Activated T-cell treated with anti-CD3 and anti-CD28 coated beads for 48 hours (primary cell): ENCODE measurements at regions not wholly inside any gene's neighbourhood (a gene's known extent, or its start where the extent isn't known, plus 50 kb on each side); places are given as distances from the start of the nearest gene placed in this dataset.
A peak's percentile ranks its signal among the peaks of the same experiment; 100 is the strongest.

Experiments
- DNase-seq: peaks from one replicate; pipeline ENCODE4 v3.0.0-alpha.2; 2020; ENCODE audit warnings: low read depth

DNA sequence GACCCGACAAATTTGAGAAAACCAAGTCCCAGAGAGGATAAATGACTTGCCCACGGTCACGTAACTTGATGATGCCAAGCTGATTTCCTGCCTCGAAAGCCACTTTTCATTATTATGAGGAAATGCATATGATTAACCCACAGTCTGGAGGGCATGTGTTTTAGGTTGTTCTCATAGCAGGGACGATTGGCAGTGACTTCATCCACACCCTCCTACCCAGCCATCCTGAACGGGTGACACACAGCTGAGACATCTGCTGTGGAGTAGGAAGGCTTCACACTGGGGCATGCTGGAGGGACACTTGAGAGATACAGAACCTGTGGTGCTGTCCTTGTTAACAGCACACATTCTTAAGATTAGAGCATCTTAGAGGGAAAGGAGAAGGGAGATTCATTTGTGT lies 65.4 kb upstream of the WDFY2 start:
- DNase-seq, result peak; percentile 13

GRCh38 chr13:51519771-51520216 lies 64.5 kb upstream of the WDFY2 start:
- DNase-seq, result no peak

DNA sequence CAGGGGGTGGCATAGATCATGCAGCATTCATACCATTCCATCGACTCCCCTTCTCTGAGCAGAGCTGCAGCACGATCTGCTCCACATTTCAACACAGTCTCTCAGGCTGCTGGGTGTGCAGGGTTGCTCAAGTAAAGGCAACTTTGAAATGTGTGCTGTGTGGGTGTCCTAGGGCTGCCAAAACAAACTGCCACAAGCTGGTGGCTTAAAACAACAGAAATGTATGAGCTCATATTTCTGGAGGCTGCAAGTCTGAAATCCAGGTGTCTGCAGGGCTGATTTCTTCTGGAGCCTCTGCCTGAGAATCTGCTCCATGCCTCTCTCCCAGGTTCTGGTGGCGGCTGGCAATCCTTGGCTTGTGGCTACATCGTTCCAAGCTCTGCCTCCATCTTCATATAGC lies 63.7 kb upstream of the WDFY2 start:
- DNase-seq, result no peak

GRCh38 chr13:51523082-51523518 lies 61.2 kb upstream of the WDFY2 start:
- no peak for DNase-seq

- DNase-seq, result no peak
Measured at GRCh38 chr13:51524312-51524711, 60.0 kb upstream of the WDFY2 start.

GRCh38 chr13:51524829-51525566 lies 59.3 kb upstream of the WDFY2 start:
- DNase-seq, result no peak

DNA sequence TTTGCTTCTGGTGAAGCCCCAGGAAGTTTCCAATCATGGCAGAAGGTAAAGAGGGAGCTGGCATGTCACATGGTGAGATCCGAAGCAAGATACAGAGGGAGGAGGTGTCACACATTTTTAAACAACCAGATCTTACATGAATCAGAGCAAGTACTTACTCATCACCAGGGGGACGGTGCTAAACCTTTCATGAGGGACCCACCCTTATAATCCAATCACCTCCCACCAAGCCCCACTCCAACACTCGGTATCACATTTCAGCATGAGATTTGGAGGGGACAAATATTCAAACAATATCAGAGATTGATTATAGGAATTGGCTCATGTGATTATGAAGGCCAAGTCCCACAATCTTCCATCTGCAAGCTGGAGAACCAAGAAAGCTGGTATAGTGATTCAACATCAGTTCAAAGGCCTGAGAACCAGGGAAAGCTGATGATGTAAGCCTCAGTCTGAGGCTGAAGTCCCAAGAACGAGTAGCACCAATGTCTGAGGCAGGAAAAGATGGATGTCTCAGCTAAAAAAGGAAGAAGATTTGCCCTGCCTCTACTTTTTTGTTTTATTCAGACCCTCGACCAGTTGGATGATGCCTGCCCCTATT lies 58.6 kb upstream of the WDFY2 start:
- no peak for DNase-seq

DNA sequence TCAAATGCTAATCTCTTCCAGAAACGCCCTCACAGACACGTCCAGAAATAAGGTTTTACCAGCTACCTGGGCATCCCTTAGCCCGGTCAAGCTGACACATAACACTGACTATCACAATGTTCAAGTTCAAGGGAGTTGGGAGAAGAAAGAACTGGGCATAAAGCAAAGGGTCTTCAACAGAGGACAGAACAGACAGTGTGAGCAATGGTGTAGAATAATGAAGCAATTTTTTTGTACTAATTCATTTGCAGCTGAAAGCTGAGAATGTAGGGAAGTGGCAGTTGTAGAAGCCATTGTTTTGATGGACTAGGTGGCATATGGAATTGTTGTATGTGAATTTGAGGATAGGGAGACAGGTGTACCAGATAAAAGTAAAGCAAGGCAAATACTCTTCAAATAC lies 58.1 kb upstream of the WDFY2 start:
- DNase-seq, result no peak

DNA sequence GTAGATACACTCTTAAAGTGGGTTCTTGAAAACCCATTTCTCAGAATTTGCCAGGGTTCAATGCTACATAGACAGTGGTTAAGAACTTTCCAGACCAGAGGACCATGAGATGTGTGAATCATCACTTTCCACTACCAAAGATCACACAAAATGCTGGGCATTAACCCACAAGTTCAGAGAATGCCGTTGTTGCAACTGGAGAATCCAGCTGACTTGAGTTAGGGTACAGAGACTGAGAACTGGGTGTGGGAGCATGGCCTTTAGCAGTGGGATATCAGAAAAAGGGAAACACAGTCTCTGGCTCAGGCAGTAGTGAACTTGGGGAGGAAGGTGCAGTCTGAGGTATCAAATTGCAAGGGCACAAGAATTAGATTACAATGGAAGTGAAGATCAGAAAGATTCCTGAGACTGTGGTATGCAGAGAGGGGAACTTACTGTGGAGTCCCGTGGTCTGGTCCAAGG lies 51.5 kb upstream of the WDFY2 start:
- DNase-seq, result no peak

DNA sequence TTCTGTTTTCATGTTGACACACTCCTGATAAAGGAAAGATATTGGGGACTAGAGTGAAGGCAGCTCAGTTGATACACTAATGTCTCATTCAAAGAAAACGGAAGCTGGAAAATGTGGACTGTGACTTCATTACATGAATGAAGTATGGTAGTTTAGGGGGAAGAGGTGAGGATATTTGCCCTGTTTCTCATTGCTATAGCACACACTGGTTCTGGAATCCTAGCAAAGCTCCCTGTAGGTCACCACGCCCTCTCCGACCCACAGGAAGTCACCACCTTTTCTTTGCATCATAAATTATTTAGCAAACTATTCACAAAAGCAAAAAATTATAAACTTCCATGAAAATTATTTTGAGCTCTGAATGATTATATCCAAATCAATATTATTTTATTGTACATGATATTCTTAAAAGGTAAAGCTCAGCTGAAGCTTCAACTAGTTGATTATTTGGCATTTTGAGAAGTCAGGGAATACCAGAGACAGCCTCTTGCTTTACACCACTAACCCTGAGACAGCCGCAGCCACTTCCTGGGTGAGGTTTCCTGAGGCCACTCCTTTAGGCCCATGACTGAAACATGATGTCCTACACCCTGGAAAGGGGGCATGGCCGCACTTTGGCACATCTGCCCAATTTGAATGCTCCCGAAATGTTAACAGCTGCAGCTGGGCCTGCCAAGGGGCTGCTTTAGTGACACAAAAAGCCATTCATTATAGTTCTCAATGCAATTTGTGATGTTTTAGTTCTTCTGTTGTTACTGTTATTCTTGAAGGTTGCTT lies 50.0 kb upstream of the WDFY2 start:
- DNase-seq, result no peak
